ENCODE measurements at regions not wholly inside any gene's neighbourhood (a gene's known extent, or its start where the extent isn't known, plus 50 kb on each side); places are given as distances from the start of the nearest gene placed in this dataset.
"Not testable (repeated sequence)": the region's sequence is repeated elsewhere in the genome, so short reads cannot be mapped to it uniquely, and the experiment has no call there.

GRCh38 chr9:42656789-42657188 lies 473.3 kb downstream of the SPATA31A6 start:
- not testable (repeated sequence) for H3K4me3 ChIP-seq (replicated peaks; ENCODE audit: low read depth, low read length); DNase-seq (ENCODE audit: low read depth)

- DNase-seq (ENCODE audit: low read depth); H3K4me3 ChIP-seq (replicated peaks; ENCODE audit: low read depth, low read length): not testable (repeated sequence)
Observed at GRCh38 chr9:42657496-42657895, 474.0 kb downstream of the SPATA31A6 start.

GRCh38 chr9:42697146-42697545 lies 513.7 kb downstream of the SPATA31A6 start:
- DNase-seq (ENCODE audit: low read depth); H3K4me3 ChIP-seq (replicated peaks; ENCODE audit: low read depth, low read length): not testable (repeated sequence)

GRCh38 chr9:42702890-42703289 lies 519.4 kb downstream of the SPATA31A6 start:
- not testable (repeated sequence) for H3K4me3 ChIP-seq (replicated peaks; ENCODE audit: low read depth, low read length); DNase-seq (ENCODE audit: low read depth)

- not testable (repeated sequence) for DNase-seq (ENCODE audit: low read depth); H3K4me3 ChIP-seq (replicated peaks; ENCODE audit: low read depth, low read length)
Observed at GRCh38 chr9:42724841-42725835, 541.7 kb downstream of the SPATA31A6 start.

- TF ChIP-seq CTCF (IDR thresholded peaks at IDR 0.05; ENCODE audit: low read length, missing control alignments): peak; percentile 60
- not testable (repeated sequence) for H3K4me3 ChIP-seq (replicated peaks; ENCODE audit: low read depth, low read length)
- DNase-seq (ENCODE audit: low read depth): peak; percentile 71
Observed at GRCh38 chr9:42743030-42743814, 559.8 kb downstream of the SPATA31A6 start.

- H3K4me3 ChIP-seq (replicated peaks; ENCODE audit: low read depth, low read length); DNase-seq (ENCODE audit: low read depth): not testable (repeated sequence)
Observed at GRCh38 chr9:42757251-42757650, 573.8 kb downstream of the SPATA31A6 start.

- not testable (repeated sequence) for DNase-seq (ENCODE audit: low read depth); H3K4me3 ChIP-seq (replicated peaks; ENCODE audit: low read depth, low read length)
Observed at GRCh38 chr9:42759320-42759719, 575.9 kb downstream of the SPATA31A6 start.

GRCh38 chr9:42782201-42782600 lies 598.7 kb downstream of the SPATA31A6 start:
- H3K4me3 ChIP-seq (replicated peaks; ENCODE audit: low read depth, low read length); DNase-seq (ENCODE audit: low read depth): not testable (repeated sequence)

GRCh38 chr9:42792725-42793124 lies 609.3 kb downstream of the SPATA31A6 start:
- H3K4me3 ChIP-seq (replicated peaks; ENCODE audit: low read depth, low read length); DNase-seq (ENCODE audit: low read depth): not testable (repeated sequence)

- not testable (repeated sequence) for H3K4me3 ChIP-seq (replicated peaks; ENCODE audit: low read depth, low read length)
Observed at GRCh38 chr9:42798571-42798970, 615.1 kb downstream of the SPATA31A6 start.

GRCh38 chr9:42802716-42803115 lies 619.3 kb downstream of the SPATA31A6 start:
- DNase-seq (ENCODE audit: low read depth); H3K4me3 ChIP-seq (replicated peaks; ENCODE audit: low read depth, low read length): not testable (repeated sequence)

More at GRCh38 chr9:42798571-42798970, 615.1 kb downstream of the SPATA31A6 start:
- DNase-seq (ENCODE audit: low read depth): not testable (repeated sequence)

GRCh38 chr9:42806674-42807073 lies 623.2 kb downstream of the SPATA31A6 start:
- DNase-seq (ENCODE audit: low read depth); H3K4me3 ChIP-seq (replicated peaks; ENCODE audit: low read depth, low read length): not testable (repeated sequence)

- H3K4me3 ChIP-seq (replicated peaks; ENCODE audit: low read depth, low read length); DNase-seq (ENCODE audit: low read depth): not testable (repeated sequence)
Observed at GRCh38 chr9:42821468-42821867, 638.0 kb downstream of the SPATA31A6 start.

- H3K4me3 ChIP-seq (replicated peaks; ENCODE audit: low read depth, low read length); DNase-seq (ENCODE audit: low read depth): not testable (repeated sequence)
Observed at GRCh38 chr9:42848156-42848555, 664.7 kb downstream of the SPATA31A6 start.

- not testable (repeated sequence) for DNase-seq (ENCODE audit: low read depth); H3K4me3 ChIP-seq (replicated peaks; ENCODE audit: low read depth, low read length)
Observed at GRCh38 chr9:42850896-42851693, 667.6 kb downstream of the SPATA31A6 start.

GRCh38 chr9:42851701-42852100 lies 668.2 kb downstream of the SPATA31A6 start:
- not testable (repeated sequence) for DNase-seq (ENCODE audit: low read depth); H3K4me3 ChIP-seq (replicated peaks; ENCODE audit: low read depth, low read length)
